ENCODE measurements at regions not wholly inside any gene's neighbourhood (a gene's known extent, or its start where the extent isn't known, plus 50 kb on each side); places are given as distances from the start of the nearest gene placed in this dataset.

DNA sequence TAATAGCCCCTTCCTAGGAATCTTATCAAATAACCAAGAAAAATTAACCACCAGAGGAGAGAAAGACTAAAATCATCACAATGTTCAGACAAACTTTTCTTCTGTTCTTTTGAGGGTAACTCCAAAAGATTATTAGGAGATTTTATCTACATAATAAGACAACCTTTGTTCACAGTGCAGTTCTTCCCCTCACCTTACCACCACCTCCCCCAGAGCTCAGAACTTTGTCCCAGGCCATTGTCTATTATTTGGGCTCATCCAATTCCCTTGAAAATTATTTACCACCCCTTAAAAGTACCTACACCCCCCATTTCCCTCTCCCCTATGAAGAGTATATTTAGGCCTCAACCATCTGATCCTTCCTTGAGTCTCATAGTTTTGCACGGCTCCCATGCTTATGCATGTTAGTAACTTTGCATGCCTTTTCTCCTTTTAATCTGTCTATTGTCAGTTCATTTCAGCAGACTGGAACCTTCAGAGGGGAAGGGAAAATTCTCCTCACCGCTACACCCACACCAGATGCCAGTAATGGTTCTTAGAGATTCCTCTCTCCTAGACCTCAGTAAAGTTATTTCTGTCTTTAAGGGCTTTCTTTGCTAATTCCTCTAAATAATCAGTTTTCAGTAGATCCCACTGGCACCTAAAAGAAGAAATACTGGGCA lies 234.9 kb downstream of the SKIDA1 start:
- peaks cover 18% of the 10 kb centered on the region for H3K27me3 ChIP-seq
- no peaks in the 10 kb centered on the region for H3K36me3 ChIP-seq
- no peak for DNase-seq
- H3K27ac ChIP-seq, result no peak overlapping the region
- in situ Hi-C loops (cut with MboI; ENCODE audit: low pct_ligation_motif_present in 1 of 4, low pct_unique_long_range_greater_than_20kb in 1 of 4, low sequenced_read_pairs in 3 of 4), result loop anchor here in 1 of 4 donors (25.0 kb wide), 2 partner anchors 197 to 447 kb away; no protein-coding TSS in a partner anchor
- H3K4me1 ChIP-seq, result peaks cover 3 to 16% (median 10%) of the 10 kb centered on the region in 4 donors
- no peaks in the 10 kb centered on the region for H3K9me3 ChIP-seq
- H3K4me3 ChIP-seq, result no peak overlapping the region
- intact Hi-C loops (cut with DNase I; ENCODE audit: low total_unique reads), result no loop called here
- WGBS, 2 donors (ENCODE audit: low coverage in 1 of 2), result 86 to 90% methylated on average over 2 of the region's 2 CpGs
- TF ChIP-seq EP300 (IDR thresholded peaks at IDR 0.05; ENCODE audit: low read depth) (no peak), POLR2AphosphoS5 (IDR thresholded peaks at IDR 0.05) (no peak), POLR2A (IDR thresholded peaks at IDR 0.05) (no peak), CTCF (IDR thresholded peaks at IDR 0.05) (no peak)

- intact Hi-C loops (cut with DNase I; ENCODE audit: low total_unique reads), result loop anchor here (10.0 kb wide), 1 partner anchor 205 kb away; no protein-coding TSS in a partner anchor
- WGBS, 2 donors (ENCODE audit: low coverage in 1 of 2), result 90 to 100% methylated on average over 1 of the region's 1 CpG
- TF ChIP-seq POLR2AphosphoS5 (IDR thresholded peaks at IDR 0.05) (no peak), POLR2A (IDR thresholded peaks at IDR 0.05) (no peak), EP300 (IDR thresholded peaks at IDR 0.05; ENCODE audit: low read depth) (no peak), CTCF (IDR thresholded peaks at IDR 0.05) (no peak)
These were observed 235.5 kb downstream of the SKIDA1 start for GRCh38 chr10:21289961-21290360.

DNA sequence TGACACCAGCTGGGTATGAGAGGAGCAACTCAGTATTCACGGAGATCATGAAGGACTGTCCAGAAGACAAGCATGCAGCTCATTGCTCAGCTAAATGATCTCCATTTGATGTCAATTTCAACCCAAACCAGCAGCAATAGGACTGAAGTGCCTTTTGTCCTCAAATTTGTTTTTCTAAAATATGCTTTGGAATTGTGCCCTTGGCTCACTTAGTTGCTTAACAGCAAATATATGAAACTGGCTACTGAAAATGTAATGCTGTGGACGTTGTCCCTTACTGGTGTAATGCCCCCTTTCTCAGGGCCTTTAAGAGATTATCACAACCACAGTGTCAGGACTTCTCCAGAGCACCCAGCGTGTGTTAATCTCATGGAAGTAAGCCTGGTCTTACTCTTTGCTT lies 236.2 kb downstream of the SKIDA1 start:
- no peak for DNase-seq
- TF ChIP-seq CTCF (IDR thresholded peaks at IDR 0.05) (no peak), POLR2AphosphoS5 (IDR thresholded peaks at IDR 0.05) (no peak), POLR2A (IDR thresholded peaks at IDR 0.05) (no peak), EP300 (IDR thresholded peaks at IDR 0.05; ENCODE audit: low read depth) (no peak)
- in situ Hi-C loops (cut with MboI; ENCODE audit: low pct_ligation_motif_present in 1 of 4, low pct_unique_long_range_greater_than_20kb in 1 of 4, low sequenced_read_pairs in 3 of 4), result loop anchor here in 2 of 4 donors (10.0 to 25.0 kb wide), 4 partner anchors 198 to 448 kb away; no protein-coding TSS in a partner anchor
- H3K4me3 ChIP-seq, result no peak overlapping the region
- H3K36me3 ChIP-seq, result no peaks in the 10 kb centered on the region
- whole genome bisulfite sequencing, 2 donors (ENCODE audit: low coverage in 1 of 2), result 67 to 73% methylated on average over 1 to 3 of the region's 3 CpGs
- peaks cover 18% of the 10 kb centered on the region for H3K27me3 ChIP-seq
- intact Hi-C loops (cut with DNase I; ENCODE audit: low total_unique reads), result loop anchor here (10.0 kb wide), 1 partner anchor 206 kb away; no protein-coding TSS in a partner anchor
- no peak overlapping the region for H3K27ac ChIP-seq
- H3K9me3 ChIP-seq, result no peaks in the 10 kb centered on the region
- H3K4me1 ChIP-seq, result peaks cover 3 to 16% (median 10%) of the 10 kb centered on the region in 4 donors

More at GRCh38 chr10:21289961-21290360, 235.5 kb downstream of the SKIDA1 start:
- in situ Hi-C loops (cut with MboI; ENCODE audit: low pct_ligation_motif_present in 1 of 4, low pct_unique_long_range_greater_than_20kb in 1 of 4, low sequenced_read_pairs in 3 of 4), result loop anchor here in 2 of 4 donors (10.0 to 25.0 kb wide), 4 partner anchors 197 to 447 kb away; no protein-coding TSS in a partner anchor
- H3K4me1 ChIP-seq, result peaks cover 3 to 16% (median 10%) of the 10 kb centered on the region in 4 donors
- no peak overlapping the region for H3K27ac ChIP-seq
- H3K36me3 ChIP-seq, result no peaks in the 10 kb centered on the region
- DNase-seq, result no peak
- H3K9me3 ChIP-seq, result no peaks in the 10 kb centered on the region
- no peak overlapping the region for H3K4me3 ChIP-seq
- peaks cover 18% of the 10 kb centered on the region for H3K27me3 ChIP-seq

GRCh38 chr10:21285742-21286331 lies 239.6 kb downstream of the SKIDA1 start:
- 20 to 87% methylated on average over 1 to 4 of the region's 4 CpGs for WGBS, 2 donors (ENCODE audit: low coverage in 1 of 2)
- Histone ChIP-seq H3K4me3 (no peak overlapping the region), H3K27ac (no peak overlapping the region), H3K36me3 (no peaks in the 10 kb centered on the region), H3K27me3 (no peaks in the 10 kb centered on the region), H3K4me1 (no peaks in the 10 kb centered on the region), H3K9me3 (no peaks in the 10 kb centered on the region)
- in situ Hi-C loops (cut with MboI; ENCODE audit: low pct_ligation_motif_present in 1 of 4, low pct_unique_long_range_greater_than_20kb in 1 of 4, low sequenced_read_pairs in 3 of 4) (loop anchor here in 2 of 4 donors (10.0 to 25.0 kb wide), 4 partner anchors 201 to 451 kb away; no protein-coding TSS in a partner anchor), intact Hi-C loops (cut with DNase I; ENCODE audit: low total_unique reads) (loop anchor here (10.0 kb wide), 1 partner anchor 209 kb away; no protein-coding TSS in a partner anchor)
- TF ChIP-seq CTCF (IDR thresholded peaks at IDR 0.05) (no peak), POLR2AphosphoS5 (IDR thresholded peaks at IDR 0.05) (no peak), EP300 (IDR thresholded peaks at IDR 0.05; ENCODE audit: low read depth) (no peak), POLR2A (IDR thresholded peaks at IDR 0.05) (no peak)
- no peak for DNase-seq
